Activated T-helper 1 cell treated with anti-CD3 and anti-CD28 coated beads, Interleukin-12 subunit alpha, Interleukin-12 subunit beta, Interleukin-2, Interleukin-4 antibody, amounts not matched to agents 30 ng/mL and 10 ng/mL and 1 ng/mL, durations not matched to agents 14 hours and 24 hours and 36 hours (primary cell): ENCODE measurements at regions not wholly inside any gene's neighbourhood (a gene's known extent, or its start where the extent isn't known, plus 50 kb on each side); places are given as distances from the start of the nearest gene placed in this dataset.
A peak's percentile ranks its signal among the peaks of the same experiment; 100 is the strongest.

Experiments used
- DNase-seq: peaks from one replicate; pipeline ENCODE4 v3.0.0; 2021; ENCODE audit warnings: low spot score
- H3K27ac Mint-ChIP-seq: one replicate; pipeline ENCODE4 v1.8.0; 2021; ENCODE audit warnings: mild to moderate bottlenecking, mixed read lengths
- H3K27me3 Mint-ChIP-seq: one replicate; pipeline ENCODE4 v1.8.0; 2022; ENCODE audit warnings: mild to moderate bottlenecking, moderate library complexity, mixed read lengths; ENCODE audit not compliant: insufficient read depth
- H3K36me3 Mint-ChIP-seq: one replicate; pipeline ENCODE4 v1.8.0; 2021; ENCODE audit warnings: low read depth, mixed read lengths
- H3K4me1 Mint-ChIP-seq: one replicate; pipeline ENCODE4 v1.8.0; 2021; ENCODE audit warnings: low read depth, mixed read lengths
- H3K4me3 Mint-ChIP-seq: one replicate; pipeline ENCODE4 v1.8.0; 2021; ENCODE audit warnings: mild to moderate bottlenecking, moderate library complexity, mixed read lengths
- H3K9me3 Mint-ChIP-seq: one replicate; pipeline ENCODE4 v1.8.0; 2021; ENCODE audit warnings: mixed read lengths
- intact Hi-C: fragments of 100-400 bp; cut with micrococcal nuclease; formaldehyde crosslinking; loops from one replicate; pipeline ENCODE4 v1.15.1; 2024

- Mint-ChIP-seq H3K4me1 (peaks cover 9% of the 10 kb centered on the region), H3K27me3 (peaks cover 50% of the 10 kb centered on the region), H3K36me3 (no peaks in the 10 kb centered on the region), H3K4me3 (no peak overlapping the region), H3K9me3 (no peaks in the 10 kb centered on the region), H3K27ac (no peak overlapping the region)
- intact Hi-C loops, result no loop called here
- no peak for DNase-seq
These were observed 59.8 kb downstream of the MRM1 start for GRCh38 chr17:36661047-36661666.

- Mint-ChIP-seq H3K27me3 (peaks cover 45% of the 10 kb centered on the region), H3K36me3 (no peaks in the 10 kb centered on the region), H3K9me3 (no peaks in the 10 kb centered on the region), H3K27ac (no peak overlapping the region), H3K4me3 (no peak overlapping the region), H3K4me1 (peaks cover 8% of the 10 kb centered on the region)
- DNase-seq, result no peak
- intact Hi-C loops, result no loop called here
These were observed 60.3 kb downstream of the MRM1 start for GRCh38 chr17:36661688-36662087.

GRCh38 chr17:36665417-36665816 lies 64.0 kb downstream of the MRM1 start:
- peaks cover 21% of the 10 kb centered on the region for H3K27me3 Mint-ChIP-seq
- H3K27ac Mint-ChIP-seq, result no peak overlapping the region
- H3K4me1 Mint-ChIP-seq, result no peaks in the 10 kb centered on the region
- H3K4me3 Mint-ChIP-seq, result no peak overlapping the region
- intact Hi-C loops, result no loop called here
- no peaks in the 10 kb centered on the region for H3K9me3 Mint-ChIP-seq
- no peak for DNase-seq
- no peaks in the 10 kb centered on the region for H3K36me3 Mint-ChIP-seq

GRCh38 chr17:36667922-36668321 lies 66.5 kb downstream of the MRM1 start:
- DNase-seq, result no peak
- peaks cover 8% of the 10 kb centered on the region for H3K27me3 Mint-ChIP-seq
- H3K36me3 Mint-ChIP-seq, result peaks cover 1% of the 10 kb centered on the region
- no peak overlapping the region for H3K4me3 Mint-ChIP-seq
- no peak overlapping the region for H3K27ac Mint-ChIP-seq
- H3K9me3 Mint-ChIP-seq, result no peaks in the 10 kb centered on the region
- intact Hi-C loops, result no loop called here
- H3K4me1 Mint-ChIP-seq, result peaks cover 6% of the 10 kb centered on the region

- Mint-ChIP-seq H3K27ac (no peak overlapping the region), H3K4me1 (peaks cover 15% of the 10 kb centered on the region), H3K36me3 (peaks cover 1% of the 10 kb centered on the region), H3K4me3 (no peak overlapping the region), H3K27me3 (peaks cover 3% of the 10 kb centered on the region), H3K9me3 (no peaks in the 10 kb centered on the region)
- intact Hi-C loops, result no loop called here
- no peak for DNase-seq
These were observed 67.4 kb downstream of the MRM1 start for GRCh38 chr17:36668824-36669223.

- Mint-ChIP-seq H3K9me3 (no peaks in the 10 kb centered on the region), H3K4me1 (peaks cover 38% of the 10 kb centered on the region), H3K36me3 (peaks cover 1% of the 10 kb centered on the region), H3K27ac (no peak overlapping the region), H3K27me3 (no peaks in the 10 kb centered on the region), H3K4me3 (no peak overlapping the region)
- intact Hi-C loops, result no loop called here
- DNase-seq, result no peak
These were observed 69.8 kb downstream of the MRM1 start for GRCh38 chr17:36671144-36671543.

GRCh38 chr17:36672403-36672918 lies 71.1 kb downstream of the MRM1 start:
- Mint-ChIP-seq H3K9me3 (no peaks in the 10 kb centered on the region), H3K27me3 (no peaks in the 10 kb centered on the region), H3K27ac (peak overlapping the region; percentile 96), H3K4me1 (peaks cover 46% of the 10 kb centered on the region), H3K4me3 (peak overlapping the region; percentile 62), H3K36me3 (peaks cover 1% of the 10 kb centered on the region)
- intact Hi-C loops, result no loop called here
- no peak for DNase-seq

GRCh38 chr17:36673068-36673467 lies 71.7 kb downstream of the MRM1 start:
- Mint-ChIP-seq H3K27me3 (no peaks in the 10 kb centered on the region), H3K4me1 (peaks cover 46% of the 10 kb centered on the region), H3K36me3 (peaks cover 1% of the 10 kb centered on the region), H3K4me3 (peak overlapping the region; percentile 62), H3K27ac (peak overlapping the region; percentile 96), H3K9me3 (no peaks in the 10 kb centered on the region)
- intact Hi-C loops, result no loop called here
- DNase-seq, result no peak

- Mint-ChIP-seq H3K4me1 (peaks cover 46% of the 10 kb centered on the region), H3K36me3 (peaks cover 1% of the 10 kb centered on the region), H3K27ac (peak overlapping the region; percentile 96), H3K9me3 (no peaks in the 10 kb centered on the region), H3K27me3 (no peaks in the 10 kb centered on the region), H3K4me3 (peak overlapping the region; percentile 34)
- no peak for DNase-seq
- intact Hi-C loops, result loop anchor here (1.0 kb wide), 1 partner anchor 49 kb away; no protein-coding TSS in a partner anchor
These were observed 72.4 kb downstream of the MRM1 start for GRCh38 chr17:36673637-36674277.

GRCh38 chr17:36674278-36674650 lies 72.9 kb downstream of the MRM1 start:
- intact Hi-C loops, result loop anchor here (1.0 kb wide), 1 partner anchor 48 kb away; no protein-coding TSS in a partner anchor
- H3K4me1 Mint-ChIP-seq, result peaks cover 46% of the 10 kb centered on the region
- no peaks in the 10 kb centered on the region for H3K27me3 Mint-ChIP-seq

GRCh38 chr17:36675250-36675649 lies 73.9 kb downstream of the MRM1 start:
- peak; percentile 51 for DNase-seq
- Mint-ChIP-seq H3K4me1 (peaks cover 50% of the 10 kb centered on the region), H3K36me3 (peaks cover 1% of the 10 kb centered on the region), H3K9me3 (no peaks in the 10 kb centered on the region), H3K27me3 (peaks cover 3% of the 10 kb centered on the region), H3K4me3 (peak overlapping the region; percentile 48), H3K27ac (peak overlapping the region; percentile 74)
- intact Hi-C loops, result no loop called here

More at GRCh38 chr17:36674278-36674650, 72.9 kb downstream of the MRM1 start:
- peak; percentile 63 for DNase-seq
- peaks cover 1% of the 10 kb centered on the region for H3K36me3 Mint-ChIP-seq
- H3K9me3 Mint-ChIP-seq, result no peaks in the 10 kb centered on the region
- peak overlapping the region; percentile 34 for H3K4me3 Mint-ChIP-seq
- peak overlapping the region; percentile 96 for H3K27ac Mint-ChIP-seq

GRCh38 chr17:36675786-36676185 lies 74.4 kb downstream of the MRM1 start:
- intact Hi-C loops, result no loop called here
- Mint-ChIP-seq H3K4me3 (peak overlapping the region; percentile 48), H3K36me3 (peaks cover 1% of the 10 kb centered on the region), H3K27ac (peak overlapping the region; percentile 74), H3K9me3 (no peaks in the 10 kb centered on the region), H3K4me1 (peaks cover 50% of the 10 kb centered on the region), H3K27me3 (peaks cover 3% of the 10 kb centered on the region)
- no peak for DNase-seq

- no peaks in the 10 kb centered on the region for H3K9me3 Mint-ChIP-seq
- H3K4me3 Mint-ChIP-seq, result no peak overlapping the region
- DNase-seq, result no peak
- intact Hi-C loops, result no loop called here
- peaks cover 3% of the 10 kb centered on the region for H3K27me3 Mint-ChIP-seq
- H3K27ac Mint-ChIP-seq, result no peak overlapping the region
- no peaks in the 10 kb centered on the region for H3K36me3 Mint-ChIP-seq
- H3K4me1 Mint-ChIP-seq, result peaks cover 24% of the 10 kb centered on the region
These were observed 78.6 kb downstream of the MRM1 start for GRCh38 chr17:36679815-36680467.
